ENCODE measurements at regions not wholly inside any gene's neighbourhood (a gene's known extent, or its start where the extent isn't known, plus 50 kb on each side); places are given as distances from the start of the nearest gene placed in this dataset.

- H4K20me1 ChIP-seq (ENCODE audit: control insufficient read depth, extremely low read depth, insufficient read depth, low read length), result no peaks in the 10 kb centered on the region
- no peak for TF ChIP-seq EZH2 (IDR thresholded peaks at IDR 0.05; ENCODE audit: low read length, missing control alignments)
- TF ChIP-seq CTCF (conservative IDR thresholded peaks at IDR 0.05 in 1 of 2, IDR thresholded peaks at IDR 0.05 in 1 of 2; ENCODE audit: low read depth in 1 of 2, low read length in 2 of 2), result no peak
- no peaks in the 10 kb centered on the region for H3K4me1 ChIP-seq (ENCODE audit: control insufficient read depth, extremely low read depth, insufficient read depth, low read length)
- no peaks in the 10 kb centered on the region for H3K79me2 ChIP-seq (ENCODE audit: control insufficient read depth, insufficient read depth, low read length)
- no peak overlapping the region for H3K9ac ChIP-seq (ENCODE audit: insufficient read depth, low read length)
- no peaks in the 10 kb centered on the region for H3K27me3 ChIP-seq (ENCODE audit: control insufficient read depth, insufficient read depth, low read length)
- H3K36me3 ChIP-seq (ENCODE audit: control insufficient read depth, insufficient read depth, low read length), result no peaks in the 10 kb centered on the region
- no peaks in the 10 kb centered on the region for H3K9me3 ChIP-seq (ENCODE audit: control insufficient read depth, insufficient read depth, low read depth, low read length)
- H3K27ac ChIP-seq (ENCODE audit: insufficient read depth, low read length), result no peak overlapping the region
- no peak overlapping the region for H2AFZ ChIP-seq (ENCODE audit: low read length)
- peak in 1 of 2 donors; percentile 51 for DNase-seq (ENCODE audit: low read depth in 2 of 2)
- H3K4me3 ChIP-seq (replicated peaks in 1 of 4; ENCODE audit: control extremely low read depth in 1 of 4, insufficient read depth in 1 of 4, low read depth in 3 of 4, low read length in 4 of 4), result no peak overlapping the region
- no peak overlapping the region for H3K4me2 ChIP-seq (ENCODE audit: extremely low read depth, insufficient read depth, low read length)
Observed at GRCh38 chr2:191512216-191512835, 165.6 kb upstream of the NABP1 start.

GRCh38 chr2:191512874-191513273 lies 165.1 kb upstream of the NABP1 start:
- Histone ChIP-seq H3K9ac (ENCODE audit: insufficient read depth, low read length) (no peak overlapping the region), H3K4me3 (replicated peaks in 1 of 4; ENCODE audit: control extremely low read depth in 1 of 4, insufficient read depth in 1 of 4, low read depth in 3 of 4, low read length in 4 of 4) (no peak overlapping the region), H3K4me2 (ENCODE audit: extremely low read depth, insufficient read depth, low read length) (no peak overlapping the region), H3K27me3 (ENCODE audit: control insufficient read depth, insufficient read depth, low read length) (no peaks in the 10 kb centered on the region), H2AFZ (ENCODE audit: low read length) (no peak overlapping the region), H3K36me3 (ENCODE audit: control insufficient read depth, insufficient read depth, low read length) (no peaks in the 10 kb centered on the region), H3K9me3 (ENCODE audit: control insufficient read depth, insufficient read depth, low read depth, low read length) (no peaks in the 10 kb centered on the region), H3K27ac (ENCODE audit: insufficient read depth, low read length) (no peak overlapping the region), H3K79me2 (ENCODE audit: control insufficient read depth, insufficient read depth, low read length) (no peaks in the 10 kb centered on the region), H3K4me1 (ENCODE audit: control insufficient read depth, extremely low read depth, insufficient read depth, low read length) (no peaks in the 10 kb centered on the region), H4K20me1 (ENCODE audit: control insufficient read depth, extremely low read depth, insufficient read depth, low read length) (no peaks in the 10 kb centered on the region)
- no peak for TF ChIP-seq CTCF (conservative IDR thresholded peaks at IDR 0.05 in 1 of 2, IDR thresholded peaks at IDR 0.05 in 1 of 2; ENCODE audit: low read depth in 1 of 2, low read length in 2 of 2)
- no peak for TF ChIP-seq EZH2 (IDR thresholded peaks at IDR 0.05; ENCODE audit: low read length, missing control alignments)
- DNase-seq (ENCODE audit: low read depth in 2 of 2), result no peak

GRCh38 chr2:191514613-191515012 lies 163.3 kb upstream of the NABP1 start:
- H3K9me3 ChIP-seq (ENCODE audit: control insufficient read depth, insufficient read depth, low read depth, low read length), result no peaks in the 10 kb centered on the region
- DNase-seq (ENCODE audit: low read depth in 2 of 2), result no peak
- H3K27ac ChIP-seq (ENCODE audit: insufficient read depth, low read length), result no peak overlapping the region
- no peaks in the 10 kb centered on the region for H3K79me2 ChIP-seq (ENCODE audit: control insufficient read depth, insufficient read depth, low read length)
- no peak overlapping the region for H3K4me3 ChIP-seq (replicated peaks in 1 of 4; ENCODE audit: control extremely low read depth in 1 of 4, insufficient read depth in 1 of 4, low read depth in 3 of 4, low read length in 4 of 4)
- H3K4me1 ChIP-seq (ENCODE audit: control insufficient read depth, extremely low read depth, insufficient read depth, low read length), result no peaks in the 10 kb centered on the region
- no peak overlapping the region for H3K4me2 ChIP-seq (ENCODE audit: extremely low read depth, insufficient read depth, low read length)
- no peaks in the 10 kb centered on the region for H3K27me3 ChIP-seq (ENCODE audit: control insufficient read depth, insufficient read depth, low read length)
- TF ChIP-seq CTCF (conservative IDR thresholded peaks at IDR 0.05 in 1 of 2, IDR thresholded peaks at IDR 0.05 in 1 of 2; ENCODE audit: low read depth in 1 of 2, low read length in 2 of 2) (no peak), EZH2 (IDR thresholded peaks at IDR 0.05; ENCODE audit: low read length, missing control alignments) (no peak)
- no peaks in the 10 kb centered on the region for H3K36me3 ChIP-seq (ENCODE audit: control insufficient read depth, insufficient read depth, low read length)
- no peak overlapping the region for H3K9ac ChIP-seq (ENCODE audit: insufficient read depth, low read length)
- no peaks in the 10 kb centered on the region for H4K20me1 ChIP-seq (ENCODE audit: control insufficient read depth, extremely low read depth, insufficient read depth, low read length)
- no peak overlapping the region for H2AFZ ChIP-seq (ENCODE audit: low read length)
